Vagina (tissue), 2 donors: ENCODE measurements at regions not wholly inside any gene's neighbourhood (a gene's known extent, or its start where the extent isn't known, plus 50 kb on each side); places are given as distances from the start of the nearest gene placed in this dataset.

Experiments
- DNase-seq, 2 donors: peaks; one replicate each; pipeline ENCODE4 v3.0.0-alpha.2; 2017; ENCODE audit errors: extremely low spot score in 2 of 2
- H3K27ac ChIP-seq: fragments of 200-600 bp; sonication (generic); one replicate; pipeline ENCODE4 v1.5.1; 2019
- H3K27me3 ChIP-seq: fragments of 200-600 bp; sonication (generic); one replicate; pipeline ENCODE4 v1.5.1; 2019
- H3K36me3 ChIP-seq, 2 donors: fragments of 200-600 bp; sonication (generic); one replicate each; pipeline ENCODE4 v1.5.1; 2017 to 2019
- H3K4me1 ChIP-seq: fragments of 200-600 bp; sonication (generic); one replicate; pipeline ENCODE4 v1.5.1; 2019
- H3K4me3 ChIP-seq, 2 donors: fragments of 200-600 bp; sonication (generic); 1 replicate in 1 of 2; 2 replicates in 1 of 2; pipeline ENCODE4 v1.5.1; 2016 to 2019
- H3K9me3 ChIP-seq: fragments of 200-600 bp; sonication (generic); one replicate; pipeline ENCODE4 v1.5.1; 2019
- CTCF ChIP-seq, 3 experiments: fragments of 450-650 bp in 2 of 3; fragments of 200-600 bp in 1 of 3; sonication (generic) in 1 of 3; IDR thresholded peaks; one replicate each; pipeline ENCODE4 v1.5.1; 2017 to 2019; ENCODE audit warnings: antibody characterized with exemption in 3 of 3, mild to moderate bottlenecking in 2 of 3, moderate library complexity in 2 of 3
- POLR2A ChIP-seq, 2 donors: fragments of 450-650 bp; IDR thresholded peaks; one replicate each; pipeline ENCODE4 v1.6.1; 2017; ENCODE audit warnings: antibody characterized with exemption in 2 of 2, mild to moderate bottlenecking in 2 of 2, moderate library complexity in 2 of 2
- POLR2AphosphoS5 ChIP-seq, 2 donors: sonication (generic); formaldehyde crosslinking; IDR thresholded peaks; one replicate each; pipeline ENCODE4 v1.9.0; 2017; ENCODE audit warnings: antibody characterized with exemption in 2 of 2, mild to moderate bottlenecking in 2 of 2, low read depth in 1 of 2; ENCODE audit not compliant: insufficient read depth in 1 of 2
- intact Hi-C: fragments of 100-400 bp; cut with DNase I; formaldehyde crosslinking; loops from one replicate; pipeline ENCODE4 v1.15.1; 2023

GRCh38 chr6:168877821-168878282 is 375.8 kb downstream of the THBS2 start:
- H3K4me3 ChIP-seq, result no peak overlapping the region
- no peaks in the 10 kb centered on the region for H3K27me3 ChIP-seq
- DNase-seq, result no peak
- intact Hi-C loops, result no loop called here
- H3K9me3 ChIP-seq, result no peaks in the 10 kb centered on the region
- no peaks in the 10 kb centered on the region for H3K4me1 ChIP-seq
- H3K27ac ChIP-seq, result no peak overlapping the region
- TF ChIP-seq CTCF (IDR thresholded peaks at IDR 0.05), result no peak
- TF ChIP-seq POLR2A (IDR thresholded peaks at IDR 0.05), result no peak
- no peak for TF ChIP-seq POLR2AphosphoS5 (IDR thresholded peaks at IDR 0.05; ENCODE audit: insufficient read depth in 1 of 2, low read depth in 1 of 2)
- no peaks in the 10 kb centered on the region for H3K36me3 ChIP-seq

GRCh38 chr6:168876956-168877355 is 376.7 kb downstream of the THBS2 start:
- no peak for DNase-seq
- Histone ChIP-seq H3K27me3 (no peaks in the 10 kb centered on the region), H3K9me3 (no peaks in the 10 kb centered on the region), H3K27ac (no peak overlapping the region), H3K4me1 (no peaks in the 10 kb centered on the region), H3K36me3 (no peaks in the 10 kb centered on the region), H3K4me3 (no peak overlapping the region)
- no peak for TF ChIP-seq POLR2A (IDR thresholded peaks at IDR 0.05)
- TF ChIP-seq POLR2AphosphoS5 (IDR thresholded peaks at IDR 0.05; ENCODE audit: insufficient read depth in 1 of 2, low read depth in 1 of 2), result no peak
- no peak for TF ChIP-seq CTCF (IDR thresholded peaks at IDR 0.05)
- intact Hi-C loops, result no loop called here

- no peak for DNase-seq
- TF ChIP-seq CTCF (IDR thresholded peaks at IDR 0.05) (no peak), POLR2AphosphoS5 (IDR thresholded peaks at IDR 0.05; ENCODE audit: insufficient read depth in 1 of 2, low read depth in 1 of 2) (no peak), POLR2A (IDR thresholded peaks at IDR 0.05) (no peak)
- intact Hi-C loops, result no loop called here
Observed at GRCh38 chr6:168875811-168876576, 377.7 kb downstream of the THBS2 start.

GRCh38 chr6:168874637-168875036 is 379.0 kb downstream of the THBS2 start:
- Histone ChIP-seq H3K9me3 (no peaks in the 10 kb centered on the region), H3K27ac (no peak overlapping the region), H3K36me3 (no peaks in the 10 kb centered on the region), H3K4me1 (no peaks in the 10 kb centered on the region), H3K4me3 (no peak overlapping the region), H3K27me3 (no peaks in the 10 kb centered on the region)
- DNase-seq, result no peak
- TF ChIP-seq POLR2A (IDR thresholded peaks at IDR 0.05) (no peak), POLR2AphosphoS5 (IDR thresholded peaks at IDR 0.05; ENCODE audit: insufficient read depth in 1 of 2, low read depth in 1 of 2) (no peak), CTCF (IDR thresholded peaks at IDR 0.05) (no peak)
- intact Hi-C loops, result no loop called here

More at GRCh38 chr6:168875811-168876576, 377.7 kb downstream of the THBS2 start:
- Histone ChIP-seq H3K4me1 (no peaks in the 10 kb centered on the region), H3K27ac (no peak overlapping the region), H3K36me3 (no peaks in the 10 kb centered on the region), H3K4me3 (no peak overlapping the region), H3K9me3 (no peaks in the 10 kb centered on the region), H3K27me3 (no peaks in the 10 kb centered on the region)
